Omental fat pad (tissue), 3 donors: ENCODE measurements at regions not wholly inside any gene's neighbourhood (a gene's known extent, or its start where the extent isn't known, plus 50 kb on each side); places are given as distances from the start of the nearest gene placed in this dataset.
A peak's percentile ranks its signal among the peaks of the same experiment; 100 is the strongest.

Source experiments
- ATAC-seq: fragments of 150-250 bp; one replicate; pipeline ENCODE4 v1.9.1; 2016; ENCODE audit warnings: mild to moderate bottlenecking, moderate library complexity; ENCODE audit not compliant: low FRiP score
- DNase-seq: peaks from one replicate; pipeline ENCODE4 v3.0.0-alpha.2; 2019; ENCODE audit warnings: low spot score
- TF ChIP-seq, protein P1 (sequence below), 3 donors: fragments of 450-650 bp; IDR thresholded peaks; one replicate each; pipeline ENCODE4 v1.5.1; 2016 to 2017; ENCODE audit warnings: antibody characterized with exemption in 3 of 3, mild to moderate bottlenecking in 3 of 3, moderate library complexity in 2 of 3

DNA sequence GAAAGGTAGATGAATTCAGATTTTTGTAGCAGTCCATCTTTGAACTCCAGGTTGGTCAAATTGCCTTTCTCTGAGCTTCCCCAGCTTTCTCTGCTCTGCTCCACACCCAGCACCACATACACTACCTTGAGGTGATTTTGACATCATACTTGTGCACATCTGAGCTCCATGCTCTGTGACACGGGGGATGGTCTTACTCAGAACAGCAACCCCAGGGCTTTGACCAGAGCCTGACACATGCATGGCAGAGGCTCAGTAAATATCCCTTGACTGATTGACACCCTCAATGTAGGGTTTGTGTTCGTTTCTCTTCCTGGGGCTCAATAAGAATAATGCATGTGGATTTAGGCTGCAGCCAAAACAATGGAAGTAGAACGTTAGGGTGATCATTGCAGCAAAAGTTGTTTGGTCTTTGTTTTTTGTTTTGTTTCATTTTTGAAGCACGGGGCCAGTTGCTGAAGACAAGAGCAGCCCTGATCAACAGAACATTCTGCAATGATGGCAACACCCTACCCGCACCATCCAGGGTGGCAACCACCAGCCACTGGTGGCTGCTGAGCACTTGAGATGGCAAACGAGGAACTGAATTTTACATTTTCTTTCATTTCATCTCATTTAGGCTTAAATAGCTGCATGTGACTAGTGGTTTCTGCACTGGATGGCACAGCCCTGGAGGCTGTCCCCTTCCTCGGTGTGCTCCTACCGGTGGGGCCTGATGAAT, 224.8 kb upstream of the TNRC6C start:
- DNase-seq (no peak), ATAC-seq (no peak)
- TF ChIP-seq, protein P1, sequence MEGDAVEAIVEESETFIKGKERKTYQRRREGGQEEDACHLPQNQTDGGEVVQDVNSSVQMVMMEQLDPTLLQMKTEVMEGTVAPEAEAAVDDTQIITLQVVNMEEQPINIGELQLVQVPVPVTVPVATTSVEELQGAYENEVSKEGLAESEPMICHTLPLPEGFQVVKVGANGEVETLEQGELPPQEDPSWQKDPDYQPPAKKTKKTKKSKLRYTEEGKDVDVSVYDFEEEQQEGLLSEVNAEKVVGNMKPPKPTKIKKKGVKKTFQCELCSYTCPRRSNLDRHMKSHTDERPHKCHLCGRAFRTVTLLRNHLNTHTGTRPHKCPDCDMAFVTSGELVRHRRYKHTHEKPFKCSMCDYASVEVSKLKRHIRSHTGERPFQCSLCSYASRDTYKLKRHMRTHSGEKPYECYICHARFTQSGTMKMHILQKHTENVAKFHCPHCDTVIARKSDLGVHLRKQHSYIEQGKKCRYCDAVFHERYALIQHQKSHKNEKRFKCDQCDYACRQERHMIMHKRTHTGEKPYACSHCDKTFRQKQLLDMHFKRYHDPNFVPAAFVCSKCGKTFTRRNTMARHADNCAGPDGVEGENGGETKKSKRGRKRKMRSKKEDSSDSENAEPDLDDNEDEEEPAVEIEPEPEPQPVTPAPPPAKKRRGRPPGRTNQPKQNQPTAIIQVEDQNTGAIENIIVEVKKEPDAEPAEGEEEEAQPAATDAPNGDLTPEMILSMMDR (IDR thresholded peaks at IDR 0.05): no peak

GRCh38 chr17:77734371-77735080, 224.0 kb upstream of the TNRC6C start:
- TF ChIP-seq, protein P1 (IDR thresholded peaks at IDR 0.05): no peak
- peak; percentile 77 for ATAC-seq

DNA sequence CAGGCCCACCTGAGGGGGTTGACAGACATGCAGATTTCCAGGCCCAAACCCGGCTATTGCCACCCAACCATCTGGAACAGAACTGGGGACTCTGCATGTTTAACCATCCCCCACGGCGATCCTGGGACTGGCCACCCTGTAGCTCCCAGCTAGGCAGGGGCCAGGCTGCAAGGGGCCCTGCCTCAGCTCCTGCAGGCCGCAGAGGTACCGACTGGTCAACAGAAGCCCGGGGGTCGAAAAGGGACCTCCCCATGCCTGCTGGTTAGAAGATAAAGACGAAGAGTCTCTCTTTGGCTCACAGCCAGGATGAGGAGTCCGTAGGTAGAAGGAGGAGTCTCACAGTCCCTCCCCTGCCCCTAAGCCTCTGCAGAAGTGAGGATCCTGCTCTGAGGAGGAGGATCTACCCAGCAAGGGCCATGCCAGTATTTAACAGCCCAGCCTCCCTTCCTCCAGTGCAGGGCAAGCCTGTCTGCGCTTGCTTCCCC, 223.4 kb upstream of the TNRC6C start:
- ATAC-seq (peak; percentile 71), DNase-seq (no peak)
- TF ChIP-seq, protein P1 (IDR thresholded peaks at IDR 0.05): no peak

More at GRCh38 chr17:77734371-77735080, 224.0 kb upstream of the TNRC6C start:
- DNase-seq: peak; percentile 82

GRCh38 chr17:77735566-77736198, 222.8 kb upstream of the TNRC6C start:
- no peak for DNase-seq
- peak; percentile 46 for ATAC-seq
- TF ChIP-seq, protein P1 (IDR thresholded peaks at IDR 0.05): no peak

- DNase-seq (no peak), ATAC-seq (no peak)
- TF ChIP-seq, protein P1 (IDR thresholded peaks at IDR 0.05): no peak
These were observed 222.3 kb upstream of the TNRC6C start for GRCh38 chr17:77736199-77736585.

DNA sequence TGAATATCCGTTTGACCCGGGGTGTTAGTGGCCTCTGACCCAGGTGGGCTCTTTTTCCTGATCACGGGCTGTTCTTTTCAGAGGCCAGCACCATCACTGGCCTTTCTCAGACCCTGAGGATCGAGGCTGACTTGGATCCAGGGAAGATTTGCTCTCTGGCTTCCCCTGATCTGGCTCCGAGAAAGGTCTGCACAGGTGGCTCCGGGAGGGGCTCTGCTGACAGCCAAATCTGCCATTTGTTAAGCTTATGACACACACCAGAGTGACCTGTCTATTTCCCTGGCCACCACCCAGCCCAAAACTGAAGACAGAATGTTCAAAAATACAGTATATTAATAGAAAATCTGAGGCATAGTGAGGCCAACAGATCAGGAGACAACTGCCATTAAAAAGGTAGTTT, 221.8 kb upstream of the TNRC6C start:
- ATAC-seq (no peak), DNase-seq (no peak)
- TF ChIP-seq, protein P1 (IDR thresholded peaks at IDR 0.05): no peak
